ENCODE measurements at regions not wholly inside any gene's neighbourhood (a gene's known extent, or its start where the extent isn't known, plus 50 kb on each side); places are given as distances from the start of the nearest gene placed in this dataset.

DNA sequence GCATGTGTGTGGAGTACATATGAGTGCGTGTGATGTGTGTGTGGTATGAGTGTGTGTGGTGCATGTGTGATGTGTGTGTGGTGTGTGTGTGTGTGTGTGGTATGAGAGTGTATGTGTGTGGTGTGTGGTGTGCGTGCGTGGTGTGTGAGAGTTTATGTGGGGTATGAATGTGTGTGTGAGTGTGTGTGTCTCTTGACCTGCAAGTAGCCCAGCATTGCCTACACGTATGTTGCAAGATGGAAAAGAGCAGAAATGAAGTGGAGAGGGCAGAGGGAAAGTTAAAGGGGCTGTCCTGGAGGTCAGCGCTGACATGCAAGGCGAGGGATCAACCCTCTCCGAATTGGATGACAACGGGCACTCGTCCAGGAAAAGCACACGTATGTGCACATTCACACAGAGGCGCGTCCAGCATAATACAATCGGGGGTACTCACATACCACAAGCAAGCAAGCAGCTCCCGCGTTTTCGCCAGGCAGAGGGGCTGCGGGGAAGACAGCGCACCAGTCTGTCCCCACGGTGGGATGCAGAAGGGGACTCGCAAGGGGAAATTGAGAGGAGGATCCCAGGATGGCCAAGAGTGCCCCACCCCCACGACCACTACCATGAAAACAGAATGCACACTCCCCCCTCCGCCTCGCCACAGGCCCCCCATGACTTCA is 174.5 kb upstream of the AFDN start:
- Histone ChIP-seq H3K27me3 (ENCODE audit: control insufficient read depth, insufficient read depth, low read length) (no peaks in the 10 kb centered on the region), H3K27ac (ENCODE audit: low read depth, low read length) (no peak overlapping the region), H3K4me3 (ENCODE audit: low read depth, low read length) (no peak overlapping the region), H3K36me3 (ENCODE audit: control insufficient read depth, insufficient read depth, low read length) (no peaks in the 10 kb centered on the region), H3K9ac (ENCODE audit: low read depth, low read length) (no peak overlapping the region), H3K9me3 (ENCODE audit: control insufficient read depth, insufficient read depth, low read length) (no peaks in the 10 kb centered on the region), H3K4me1 (ENCODE audit: control insufficient read depth, insufficient read depth, low read length) (peaks cover 4% of the 10 kb centered on the region; the same call in 1 of the 2 replicates)

DNA sequence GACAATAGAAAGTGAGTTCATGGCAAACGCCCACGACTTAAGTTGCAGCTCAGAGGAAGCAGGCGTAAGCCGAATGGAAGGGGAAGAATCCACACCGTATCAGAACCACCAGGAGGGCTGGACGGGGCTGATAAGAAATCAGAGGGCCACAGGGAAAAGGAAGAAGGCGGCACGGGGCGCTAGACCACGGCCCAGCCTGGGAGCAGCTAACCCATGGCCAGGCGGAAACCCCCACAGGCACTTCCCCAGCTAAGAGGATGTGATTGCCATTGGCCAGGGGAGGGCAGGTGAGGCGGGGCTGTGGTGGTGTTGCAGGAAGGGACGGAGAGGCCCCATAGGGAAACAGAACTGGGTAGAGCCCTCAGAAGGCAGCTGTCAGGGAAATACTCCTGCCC is 174.0 kb upstream of the AFDN start:
- H3K9me3 ChIP-seq (ENCODE audit: control insufficient read depth, insufficient read depth, low read length) = no peaks in the 10 kb centered on the region
- no peak overlapping the region for H3K9ac ChIP-seq (ENCODE audit: low read depth, low read length)
- H3K4me3 ChIP-seq (ENCODE audit: low read depth, low read length) = no peak overlapping the region
- H3K4me1 ChIP-seq (ENCODE audit: control insufficient read depth, insufficient read depth, low read length) = peaks cover 4% of the 10 kb centered on the region; the same call in 1 of the 2 replicates
- no peaks in the 10 kb centered on the region for H3K27me3 ChIP-seq (ENCODE audit: control insufficient read depth, insufficient read depth, low read length)
- H3K27ac ChIP-seq (ENCODE audit: low read depth, low read length) = peak overlapping the region; percentile 11
- H3K36me3 ChIP-seq (ENCODE audit: control insufficient read depth, insufficient read depth, low read length) = no peaks in the 10 kb centered on the region

DNA sequence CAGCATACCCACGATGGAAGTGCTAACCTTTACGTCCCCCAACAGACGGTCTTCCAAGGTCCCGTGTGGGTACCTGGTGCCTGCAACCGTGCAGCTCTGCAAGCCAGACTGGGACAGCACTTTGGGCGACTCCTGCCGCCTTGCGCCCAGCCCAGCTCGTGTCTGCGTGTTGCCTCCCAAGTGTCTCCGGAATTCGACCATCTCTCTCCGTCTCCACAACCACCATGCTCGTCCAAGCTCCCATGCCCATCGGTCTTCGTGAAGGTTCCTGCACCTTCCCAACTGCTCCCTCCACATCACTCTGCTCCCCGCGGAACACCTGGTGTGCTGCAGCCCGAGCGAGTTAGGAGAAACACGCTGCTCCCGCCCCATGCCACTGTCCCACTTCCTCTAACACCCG is 173.2 kb upstream of the AFDN start:
- Histone ChIP-seq H3K9me3 (ENCODE audit: control insufficient read depth, insufficient read depth, low read length) (no peaks in the 10 kb centered on the region), H3K36me3 (ENCODE audit: control insufficient read depth, insufficient read depth, low read length) (no peaks in the 10 kb centered on the region), H3K27ac (ENCODE audit: low read depth, low read length) (no peak overlapping the region), H3K4me1 (ENCODE audit: control insufficient read depth, insufficient read depth, low read length) (peaks cover 4% of the 10 kb centered on the region; the same call in 1 of the 2 replicates), H3K27me3 (ENCODE audit: control insufficient read depth, insufficient read depth, low read length) (no peaks in the 10 kb centered on the region), H3K4me3 (ENCODE audit: low read depth, low read length) (no peak overlapping the region), H3K9ac (ENCODE audit: low read depth, low read length) (no peak overlapping the region)

DNA sequence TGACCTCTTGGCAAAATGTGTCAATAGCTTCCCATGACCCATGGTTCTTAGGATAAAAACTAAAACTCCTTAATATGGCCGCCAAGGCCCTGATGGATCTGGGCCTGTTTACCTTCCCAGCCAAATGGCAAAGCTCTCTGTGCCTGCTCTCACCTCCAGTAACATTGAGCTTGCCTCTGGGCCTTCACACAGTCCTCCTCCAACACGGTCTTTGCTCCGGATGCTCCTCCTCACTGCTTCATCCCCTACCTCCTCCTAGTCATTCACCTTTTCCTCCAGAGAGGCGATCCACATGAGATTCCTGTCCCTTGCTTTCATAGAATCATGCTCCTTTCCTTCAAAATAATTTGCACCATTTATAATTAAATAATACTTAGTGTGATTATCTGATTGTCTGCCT is 172.3 kb upstream of the AFDN start:
- no peaks in the 10 kb centered on the region for H3K9me3 ChIP-seq (ENCODE audit: control insufficient read depth, insufficient read depth, low read length)
- H3K36me3 ChIP-seq (ENCODE audit: control insufficient read depth, insufficient read depth, low read length) = no peaks in the 10 kb centered on the region
- H3K27me3 ChIP-seq (ENCODE audit: control insufficient read depth, insufficient read depth, low read length) = no peaks in the 10 kb centered on the region
- H3K9ac ChIP-seq (ENCODE audit: low read depth, low read length) = no peak overlapping the region
- no peak overlapping the region for H3K27ac ChIP-seq (ENCODE audit: low read depth, low read length)
- peaks cover 4% of the 10 kb centered on the region; the same call in 1 of the 2 replicates for H3K4me1 ChIP-seq (ENCODE audit: control insufficient read depth, insufficient read depth, low read length)
- no peak overlapping the region for H3K4me3 ChIP-seq (ENCODE audit: low read depth, low read length)

DNA sequence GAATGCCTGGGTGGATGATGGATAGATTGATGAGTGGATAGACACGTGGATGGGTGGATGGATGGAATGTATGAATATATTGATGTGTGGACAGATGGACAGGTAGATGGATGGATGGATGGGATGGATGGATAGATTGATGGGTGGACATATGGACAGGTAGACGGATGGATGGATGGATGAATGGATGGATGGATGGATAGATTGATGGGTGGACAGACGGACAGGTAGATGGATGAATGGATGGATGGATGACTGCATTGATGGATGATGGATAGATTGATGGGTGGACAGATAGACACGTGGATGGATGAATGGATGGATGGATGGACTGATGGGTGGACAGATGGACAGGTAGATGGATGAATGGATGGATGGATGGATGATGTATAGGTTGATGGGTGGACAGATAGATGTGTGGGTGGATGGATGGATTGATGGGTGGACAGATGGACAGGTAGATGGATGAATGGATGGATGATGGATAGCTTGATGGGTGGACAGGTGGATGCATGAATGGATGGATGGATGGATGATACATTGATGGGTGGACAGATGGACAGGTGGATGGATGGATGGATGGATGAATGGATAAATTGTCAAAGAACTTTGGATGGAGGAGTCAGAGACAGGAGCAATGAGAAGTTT is 171.4 kb upstream of the AFDN start:
- Histone ChIP-seq H3K27me3 (ENCODE audit: control insufficient read depth, insufficient read depth, low read length) (no peaks in the 10 kb centered on the region), H3K27ac (ENCODE audit: low read depth, low read length) (no peak overlapping the region), H3K9me3 (ENCODE audit: control insufficient read depth, insufficient read depth, low read length) (no peaks in the 10 kb centered on the region), H3K4me3 (ENCODE audit: low read depth, low read length) (no peak overlapping the region), H3K9ac (ENCODE audit: low read depth, low read length) (no peak overlapping the region), H3K36me3 (ENCODE audit: control insufficient read depth, insufficient read depth, low read length) (no peaks in the 10 kb centered on the region), H3K4me1 (ENCODE audit: control insufficient read depth, insufficient read depth, low read length) (peaks cover 4% of the 10 kb centered on the region; the same call in 1 of the 2 replicates)

DNA sequence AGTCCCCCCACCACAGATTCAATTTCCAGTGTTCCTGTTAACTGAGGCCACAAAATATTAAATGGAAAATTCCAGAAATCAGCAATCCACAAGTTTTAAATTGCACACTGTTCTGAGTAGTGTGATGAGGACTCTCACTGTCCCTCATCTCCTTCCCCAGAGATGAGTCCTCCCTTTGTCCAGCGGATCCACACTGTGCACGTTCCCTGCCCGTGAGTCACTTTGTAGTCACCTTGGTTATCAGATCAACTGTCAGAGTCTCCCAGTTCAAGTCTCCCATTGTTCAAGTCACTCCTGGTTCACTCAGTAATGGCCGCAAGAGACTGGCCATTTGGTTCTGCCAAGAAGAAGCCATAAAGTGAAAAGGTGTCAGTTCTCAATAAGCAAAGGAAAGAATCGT is 168.6 kb upstream of the AFDN start:
- Histone ChIP-seq H3K9ac (ENCODE audit: low read depth, low read length) (no peak overlapping the region), H3K27me3 (ENCODE audit: control insufficient read depth, insufficient read depth, low read length) (no peaks in the 10 kb centered on the region), H3K27ac (ENCODE audit: low read depth, low read length) (no peak overlapping the region), H3K36me3 (ENCODE audit: control insufficient read depth, insufficient read depth, low read length) (no peaks in the 10 kb centered on the region), H3K4me1 (ENCODE audit: control insufficient read depth, insufficient read depth, low read length) (no peaks in the 10 kb centered on the region; the same call in 1 of the 2 replicates), H3K9me3 (ENCODE audit: control insufficient read depth, insufficient read depth, low read length) (no peaks in the 10 kb centered on the region), H3K4me3 (ENCODE audit: low read depth, low read length) (no peak overlapping the region)

DNA sequence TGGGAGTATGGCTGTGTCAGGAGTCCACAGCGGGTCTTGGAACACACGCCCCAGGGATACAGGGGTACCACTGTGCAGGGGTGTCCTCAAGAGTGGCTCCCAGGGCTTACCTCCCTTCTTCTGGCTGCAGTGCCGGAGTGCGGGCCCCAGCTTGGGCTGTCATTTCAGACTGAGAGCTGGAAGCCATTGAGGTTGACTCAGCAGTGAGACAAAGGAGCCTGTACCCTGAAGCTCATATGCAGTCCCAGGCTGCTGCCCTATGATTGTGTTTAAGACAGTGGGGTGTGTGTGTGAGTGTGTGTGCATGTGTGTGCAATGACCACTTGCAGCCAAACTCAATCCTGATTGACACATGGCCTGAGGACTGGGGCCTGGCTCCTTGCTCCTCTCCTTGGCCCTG is 167.7 kb upstream of the AFDN start:
- no peaks in the 10 kb centered on the region for H3K9me3 ChIP-seq (ENCODE audit: control insufficient read depth, insufficient read depth, low read length)
- no peak overlapping the region for H3K4me3 ChIP-seq (ENCODE audit: low read depth, low read length)
- H3K9ac ChIP-seq (ENCODE audit: low read depth, low read length) = no peak overlapping the region
- H3K4me1 ChIP-seq (ENCODE audit: control insufficient read depth, insufficient read depth, low read length) = no peaks in the 10 kb centered on the region; the same call in 1 of the 2 replicates
- H3K27me3 ChIP-seq (ENCODE audit: control insufficient read depth, insufficient read depth, low read length) = no peaks in the 10 kb centered on the region
- no peak overlapping the region for H3K27ac ChIP-seq (ENCODE audit: low read depth, low read length)
- H3K36me3 ChIP-seq (ENCODE audit: control insufficient read depth, insufficient read depth, low read length) = no peaks in the 10 kb centered on the region

DNA sequence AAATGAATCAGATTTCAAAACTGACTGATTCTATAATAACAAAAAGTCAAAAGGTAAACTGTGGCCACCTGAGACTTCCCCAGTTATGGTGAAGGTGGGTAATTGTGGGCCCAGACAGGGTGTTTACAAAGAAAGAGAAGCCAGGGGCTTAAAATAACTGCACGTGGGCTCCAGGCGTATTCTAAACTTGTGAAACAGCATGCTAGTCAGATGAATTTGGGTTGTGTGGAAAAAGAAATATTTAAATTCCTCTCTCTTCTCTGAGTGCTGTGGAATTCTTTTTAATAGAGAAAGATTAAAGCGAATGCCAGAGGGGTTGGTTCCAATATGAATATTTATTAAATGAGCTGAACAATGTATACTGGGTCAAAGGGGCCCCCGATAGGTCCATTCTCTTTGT is 166.3 kb upstream of the AFDN start:
- H3K36me3 ChIP-seq (ENCODE audit: control insufficient read depth, insufficient read depth, low read length) = no peaks in the 10 kb centered on the region
- H3K9ac ChIP-seq (ENCODE audit: low read depth, low read length) = no peak overlapping the region
- no peak overlapping the region for H3K4me3 ChIP-seq (ENCODE audit: low read depth, low read length)
- no peaks in the 10 kb centered on the region for H3K27me3 ChIP-seq (ENCODE audit: control insufficient read depth, insufficient read depth, low read length)
- no peaks in the 10 kb centered on the region; the same call in 1 of the 2 replicates for H3K4me1 ChIP-seq (ENCODE audit: control insufficient read depth, insufficient read depth, low read length)
- H3K27ac ChIP-seq (ENCODE audit: low read depth, low read length) = no peak overlapping the region
- H3K9me3 ChIP-seq (ENCODE audit: control insufficient read depth, insufficient read depth, low read length) = no peaks in the 10 kb centered on the region

DNA sequence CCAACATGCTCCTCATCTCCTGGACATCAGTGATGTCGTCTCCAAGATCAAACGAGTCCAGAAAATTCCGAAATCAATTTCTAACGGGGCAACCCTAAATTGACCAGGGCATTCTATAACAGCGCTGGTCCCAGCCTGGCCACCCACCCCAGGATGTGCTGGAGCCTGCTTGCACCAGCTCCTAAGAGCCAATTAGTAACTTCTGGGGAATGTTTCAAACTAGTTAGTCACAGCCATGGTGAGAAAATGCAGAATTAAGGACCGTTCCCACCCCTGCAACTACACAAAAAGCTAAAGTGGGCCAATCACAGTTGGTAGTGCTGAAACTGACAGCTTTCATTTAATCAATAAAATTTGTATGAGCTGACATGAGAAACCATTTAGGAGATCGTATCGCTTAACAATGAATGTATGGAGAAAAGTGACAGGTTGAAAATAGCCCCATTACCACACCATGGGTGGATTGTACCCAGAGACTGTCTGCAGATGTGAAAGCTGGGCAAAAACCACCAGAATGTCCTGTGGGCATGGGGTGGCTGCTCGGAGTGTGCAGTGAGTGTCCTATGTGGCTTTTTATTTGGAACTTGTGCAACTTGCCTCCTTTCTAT is 165.7 kb upstream of the AFDN start:
- Histone ChIP-seq H3K27me3 (ENCODE audit: control insufficient read depth, insufficient read depth, low read length) (no peaks in the 10 kb centered on the region), H3K9me3 (ENCODE audit: control insufficient read depth, insufficient read depth, low read length) (no peaks in the 10 kb centered on the region), H3K36me3 (ENCODE audit: control insufficient read depth, insufficient read depth, low read length) (no peaks in the 10 kb centered on the region), H3K27ac (ENCODE audit: low read depth, low read length) (peak overlapping the region; percentile 26), H3K4me1 (ENCODE audit: control insufficient read depth, insufficient read depth, low read length) (no peaks in the 10 kb centered on the region; the same call in 1 of the 2 replicates), H3K4me3 (ENCODE audit: low read depth, low read length) (no peak overlapping the region), H3K9ac (ENCODE audit: low read depth, low read length) (no peak overlapping the region)

DNA sequence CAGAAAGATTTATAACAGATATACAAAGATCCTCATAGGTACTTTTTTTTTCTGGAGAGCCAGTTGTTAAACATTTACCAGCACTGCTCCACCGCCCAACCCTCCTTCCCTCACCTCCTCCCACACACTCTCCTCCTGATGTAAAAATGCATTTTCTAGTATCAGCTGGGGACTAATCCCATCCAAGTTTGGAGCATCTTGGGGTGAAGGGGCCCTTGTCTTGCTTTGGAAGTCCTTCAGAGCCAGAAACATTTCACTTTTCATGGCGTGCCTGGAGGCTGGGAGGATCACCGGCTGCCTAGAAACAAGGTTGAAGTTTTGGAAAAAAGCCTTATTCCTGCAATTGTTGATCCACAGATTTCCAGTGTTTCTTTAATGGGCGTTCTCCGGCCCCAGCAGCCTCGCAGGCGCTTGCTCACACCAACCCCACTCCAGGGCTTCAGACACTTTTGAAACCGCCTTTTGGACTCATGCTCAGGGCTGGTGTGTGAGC is 165.1 kb upstream of the AFDN start:
- Histone ChIP-seq H3K9me3 (ENCODE audit: control insufficient read depth, insufficient read depth, low read length) (no peaks in the 10 kb centered on the region), H3K27me3 (ENCODE audit: control insufficient read depth, insufficient read depth, low read length) (no peaks in the 10 kb centered on the region), H3K4me1 (ENCODE audit: control insufficient read depth, insufficient read depth, low read length) (no peaks in the 10 kb centered on the region; the same call in 1 of the 2 replicates), H3K27ac (ENCODE audit: low read depth, low read length) (peak overlapping the region; percentile 26), H3K4me3 (ENCODE audit: low read depth, low read length) (no peak overlapping the region), H3K9ac (ENCODE audit: low read depth, low read length) (no peak overlapping the region), H3K36me3 (ENCODE audit: control insufficient read depth, insufficient read depth, low read length) (no peaks in the 10 kb centered on the region)

Measured in HUES48 (cell line).